GM20000 (cell line): ENCODE measurements at regions not wholly inside any gene's neighbourhood (a gene's known extent, or its start where the extent isn't known, plus 50 kb on each side); places are given as distances from the start of the nearest gene placed in this dataset.

Experiments
- DNase-seq: peaks from one replicate; pipeline ENCODE4 v3.0.0; 2012; ENCODE audit warnings: low spot score
- TF ChIP-seq, protein P1 (sequence below): IDR thresholded peaks from 2 replicates; pipeline ENCODE4 v1.5.1; 2012; ENCODE audit warnings: mild to moderate bottlenecking, control low read depth; ENCODE audit errors: extremely low read depth, missing control alignments

DNA sequence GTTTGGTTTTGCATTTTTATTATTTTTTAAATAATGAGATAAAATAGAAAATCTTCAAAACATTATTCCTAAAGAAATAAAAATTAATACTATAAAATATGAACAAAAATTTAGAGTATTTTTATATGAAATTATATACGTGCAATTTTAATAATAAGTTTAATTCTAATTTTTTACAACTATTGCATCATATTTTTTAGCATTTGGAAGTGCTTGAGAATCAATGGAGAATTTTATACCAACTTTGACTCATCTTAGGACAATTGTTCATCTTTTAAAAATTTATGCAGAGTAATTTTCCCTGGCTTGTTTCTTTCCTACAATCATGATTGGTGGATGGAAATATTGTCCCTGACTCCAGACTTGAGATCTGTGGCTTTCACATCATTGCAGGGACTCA lies 362.5 kb downstream of the MRPL39 start:
- TF ChIP-seq, protein P1, sequence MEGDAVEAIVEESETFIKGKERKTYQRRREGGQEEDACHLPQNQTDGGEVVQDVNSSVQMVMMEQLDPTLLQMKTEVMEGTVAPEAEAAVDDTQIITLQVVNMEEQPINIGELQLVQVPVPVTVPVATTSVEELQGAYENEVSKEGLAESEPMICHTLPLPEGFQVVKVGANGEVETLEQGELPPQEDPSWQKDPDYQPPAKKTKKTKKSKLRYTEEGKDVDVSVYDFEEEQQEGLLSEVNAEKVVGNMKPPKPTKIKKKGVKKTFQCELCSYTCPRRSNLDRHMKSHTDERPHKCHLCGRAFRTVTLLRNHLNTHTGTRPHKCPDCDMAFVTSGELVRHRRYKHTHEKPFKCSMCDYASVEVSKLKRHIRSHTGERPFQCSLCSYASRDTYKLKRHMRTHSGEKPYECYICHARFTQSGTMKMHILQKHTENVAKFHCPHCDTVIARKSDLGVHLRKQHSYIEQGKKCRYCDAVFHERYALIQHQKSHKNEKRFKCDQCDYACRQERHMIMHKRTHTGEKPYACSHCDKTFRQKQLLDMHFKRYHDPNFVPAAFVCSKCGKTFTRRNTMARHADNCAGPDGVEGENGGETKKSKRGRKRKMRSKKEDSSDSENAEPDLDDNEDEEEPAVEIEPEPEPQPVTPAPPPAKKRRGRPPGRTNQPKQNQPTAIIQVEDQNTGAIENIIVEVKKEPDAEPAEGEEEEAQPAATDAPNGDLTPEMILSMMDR: no peak
- no peak for DNase-seq

DNA sequence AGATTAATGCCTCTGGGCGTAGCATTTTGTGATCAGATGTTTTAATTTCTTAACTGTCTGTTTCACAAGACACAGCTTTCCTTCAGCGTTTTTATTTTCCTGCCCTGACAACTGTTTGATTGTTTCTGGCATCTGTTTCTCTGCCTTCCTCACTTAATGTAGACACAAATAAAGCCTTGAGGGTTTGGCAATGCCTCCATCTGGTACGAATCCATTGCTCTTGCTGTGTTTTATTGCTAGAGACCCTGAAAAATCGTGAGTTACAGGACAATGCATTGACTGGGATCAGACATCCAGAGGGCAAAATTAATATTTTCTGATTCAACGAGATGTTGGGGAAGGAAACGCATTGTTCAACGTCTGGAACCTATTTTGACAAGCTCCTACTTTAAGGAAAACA lies 363.5 kb downstream of the MRPL39 start:
- DNase-seq: no peak

DNA sequence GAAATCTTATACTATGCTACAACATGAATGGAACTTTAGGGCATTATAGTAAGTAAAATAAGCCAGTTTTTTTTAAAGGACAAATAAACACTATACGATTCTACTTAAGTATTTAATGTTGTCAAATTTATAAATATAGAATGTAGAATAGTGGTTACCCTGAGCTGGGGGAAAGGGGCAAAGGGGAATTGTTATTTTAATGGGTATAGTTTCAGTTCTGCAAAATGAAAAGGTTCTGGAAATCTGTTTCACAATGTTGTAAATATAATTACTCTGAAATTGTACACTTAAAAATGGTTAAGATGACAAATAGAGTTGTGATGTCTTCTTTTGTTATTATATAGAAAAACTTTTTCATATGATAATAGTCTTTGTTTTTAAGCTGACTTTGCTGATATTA lies 366.3 kb downstream of the MRPL39 start:
- TF ChIP-seq, protein P1: no peak
- DNase-seq: no peak

More for the DNA sequence above, 363.5 kb downstream of the MRPL39 start:
- TF ChIP-seq, protein P1: no peak

DNA sequence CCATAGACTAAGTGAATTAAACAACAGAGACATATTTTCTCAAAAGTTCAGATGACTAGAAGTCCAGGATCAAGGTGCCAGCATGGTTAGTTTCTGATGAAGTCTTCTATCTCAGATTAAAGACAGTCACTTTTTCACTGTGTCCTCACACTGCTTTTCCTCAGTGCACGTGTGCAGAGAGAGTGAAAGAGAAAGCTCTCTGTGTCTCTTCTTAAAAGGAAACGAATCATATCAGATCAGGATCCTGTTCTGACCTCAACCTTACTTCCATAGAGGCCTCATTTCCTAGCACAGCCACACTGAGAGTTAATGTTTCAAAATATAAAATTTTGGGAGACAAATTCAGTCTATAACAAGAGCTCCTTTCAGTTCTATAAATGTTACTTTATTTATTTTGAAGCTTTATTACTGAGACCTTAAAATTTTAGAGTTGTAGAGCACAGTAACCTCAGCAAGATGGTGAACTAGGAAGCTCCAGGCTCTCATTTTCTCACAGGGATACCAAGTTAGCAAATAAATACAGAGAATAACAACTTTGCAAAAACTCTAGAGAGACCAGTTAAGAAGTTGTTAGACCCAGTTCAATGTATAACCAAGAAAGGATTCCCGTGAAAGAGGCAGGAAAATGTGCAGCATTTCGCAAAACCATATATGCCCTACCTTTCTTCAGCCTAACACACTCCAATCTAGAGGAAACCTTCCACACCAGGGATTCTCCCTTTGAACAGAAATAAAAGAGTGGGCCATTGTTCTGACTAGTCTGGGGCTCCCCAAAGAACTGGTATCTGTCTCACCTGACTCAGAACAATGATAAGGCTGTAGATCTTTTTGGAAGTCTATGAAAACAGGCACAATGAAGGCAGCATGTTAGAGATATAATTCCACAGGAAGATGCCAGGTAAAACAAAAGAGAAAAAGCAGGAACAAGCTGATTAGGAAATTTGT lies 372.2 kb downstream of the MRPL39 start:
- peak; percentile 14 for DNase-seq
- TF ChIP-seq, protein P1: no peak

DNA sequence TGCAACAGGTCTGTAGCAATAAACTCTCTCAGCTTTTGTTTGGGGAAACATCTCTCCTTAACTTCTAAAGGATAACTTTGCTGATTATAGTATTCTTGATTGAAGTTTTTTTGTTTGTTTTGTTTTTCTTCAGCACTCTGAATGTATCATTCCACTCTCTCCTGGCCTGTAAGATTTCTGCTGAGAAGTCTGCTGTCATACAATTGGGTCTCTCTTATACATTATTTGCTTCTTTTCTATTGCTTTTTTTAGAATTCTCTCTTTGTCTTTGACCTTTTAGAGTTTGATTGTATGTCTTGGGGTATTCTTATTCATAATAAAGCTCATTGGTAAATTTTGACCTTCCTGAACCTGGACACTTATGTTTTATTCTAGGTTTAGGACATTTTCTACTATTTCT lies 386.3 kb downstream of the MRPL39 start:
- no peak for DNase-seq
- TF ChIP-seq, protein P1: no peak

DNA sequence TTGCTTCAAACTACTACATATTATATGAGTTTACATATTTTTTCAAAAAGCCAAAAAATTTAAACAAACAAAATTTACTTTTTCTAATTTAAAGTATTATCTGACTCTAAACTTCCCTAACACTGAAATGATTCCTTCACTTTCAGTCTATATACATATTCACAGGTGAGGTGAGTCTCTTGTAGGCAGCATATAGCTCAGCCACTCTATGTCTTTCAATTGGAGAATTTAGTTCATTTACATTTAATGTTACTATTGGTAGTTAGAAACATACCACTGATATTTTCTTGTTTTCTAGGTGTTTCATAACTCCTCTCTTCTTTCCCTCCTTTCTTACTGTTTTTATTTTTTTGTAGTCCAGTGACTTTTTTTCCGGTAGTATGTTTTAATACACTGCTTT lies 387.1 kb downstream of the MRPL39 start:
- DNase-seq: no peak
- TF ChIP-seq, protein P1: no peak

DNA sequence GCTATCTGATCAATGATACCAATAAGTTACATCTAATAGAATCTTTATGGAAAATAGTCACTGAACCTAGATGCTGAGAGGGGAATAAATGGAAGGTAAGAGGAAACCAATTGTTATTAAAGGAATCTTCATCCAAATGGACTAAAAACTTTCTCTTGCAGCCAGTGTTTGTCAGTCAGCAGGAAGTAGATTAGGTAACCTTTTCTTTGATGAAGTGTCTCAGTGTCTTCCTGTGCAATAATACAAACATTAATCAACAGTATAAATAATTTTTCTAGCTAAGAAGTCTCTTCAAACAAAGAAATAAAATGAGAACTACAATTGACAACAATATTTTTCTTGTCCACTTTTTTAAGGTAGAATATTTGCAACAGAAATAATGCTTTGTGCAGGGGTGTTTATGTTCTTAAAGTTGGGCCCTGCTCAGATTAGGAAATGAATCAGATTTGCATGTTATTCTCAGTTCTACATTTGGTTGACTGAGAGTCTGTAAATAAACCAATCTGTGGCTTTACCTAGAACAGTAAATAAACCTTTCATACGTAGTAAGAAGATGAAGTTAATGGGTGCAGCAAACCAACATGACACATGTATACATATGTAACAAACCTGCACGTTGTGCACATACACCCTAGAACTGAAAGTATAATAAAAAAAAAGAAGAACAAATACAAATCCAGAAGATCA lies 391.4 kb downstream of the MRPL39 start:
- TF ChIP-seq, protein P1: no peak
- DNase-seq: peak; percentile 3
